ENCODE measurements at regions not wholly inside any gene's neighbourhood (a gene's known extent, or its start where the extent isn't known, plus 50 kb on each side); places are given as distances from the start of the nearest gene placed in this dataset.

- Histone ChIP-seq H2AFZ (ENCODE audit: low read depth, low read length) (no peak overlapping the region), H3F3A (ENCODE audit: insufficient read depth, low read length, poor library complexity, severe bottlenecking) (no peaks in the 10 kb centered on the region), H3K9ac (ENCODE audit: low read length) (no peak overlapping the region), H3K9me2 (ENCODE audit: insufficient read depth, low read length) (no peaks in the 10 kb centered on the region), H3K4me2 (ENCODE audit: low read length) (no peak overlapping the region), H3K27me3 (ENCODE audit: insufficient read depth, low read depth, low read length) (no peaks in the 10 kb centered on the region), H4K20me1 (ENCODE audit: insufficient read depth) (no peaks in the 10 kb centered on the region), H3K79me2 (replicated peaks; ENCODE audit: insufficient read depth, low read length) (no peaks in the 10 kb centered on the region), H3K4me3 (ENCODE audit: low read length) (no peak overlapping the region), H3K27ac (ENCODE audit: low read length) (no peak overlapping the region), H3K9me3 (ENCODE audit: low read length) (no peaks in the 10 kb centered on the region), H3K36me3 (ENCODE audit: insufficient read depth, low read length) (no peaks in the 10 kb centered on the region)
- TF ChIP-seq TAF1 (IDR thresholded peaks at IDR 0.05; ENCODE audit: low read depth) = no peak
- TF ChIP-seq REST (IDR thresholded peaks at IDR 0.05; ENCODE audit: borderline replicate concordance) = no peak
These were observed 1339.5 kb upstream of the MAP3K7 start for GRCh38 chr6:91926361-91926760.

DNA sequence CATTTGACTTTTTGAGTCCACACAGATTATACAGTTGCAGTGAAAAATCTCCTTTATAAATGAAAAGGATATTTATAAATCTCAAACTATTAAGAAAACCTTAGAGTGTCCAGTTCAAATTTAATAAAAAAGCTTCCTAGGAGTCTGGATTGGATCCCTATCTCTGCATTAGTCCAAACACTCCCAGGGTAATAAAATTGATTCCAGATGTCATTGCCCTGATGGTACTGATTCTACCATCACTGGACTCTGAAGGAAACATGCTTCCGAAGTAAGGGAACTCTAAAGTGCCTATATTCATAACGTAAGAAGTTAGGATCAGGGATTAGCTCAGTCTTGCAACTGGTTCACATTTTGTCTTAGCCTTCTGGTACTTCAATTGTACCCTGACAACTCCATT lies 1325.1 kb upstream of the MAP3K7 start:
- no peaks in the 10 kb centered on the region for H3K9me2 ChIP-seq (ENCODE audit: insufficient read depth, low read length)
- H4K20me1 ChIP-seq (ENCODE audit: insufficient read depth) = no peaks in the 10 kb centered on the region
- no peak overlapping the region for H3K9ac ChIP-seq (ENCODE audit: low read length)
- H3K27me3 ChIP-seq (ENCODE audit: insufficient read depth, low read depth, low read length) = no peaks in the 10 kb centered on the region
- TF ChIP-seq RAD21 (conservative IDR thresholded peaks at IDR 0.05) (no peak), MXI1 (conservative IDR thresholded peaks at IDR 0.05; ENCODE audit: poor library complexity, severe bottlenecking) (no peak), SMC3 (conservative IDR thresholded peaks at IDR 0.05; ENCODE audit: poor library complexity) (no peak), EZH2 (IDR thresholded peaks at IDR 0.05; ENCODE audit: borderline replicate concordance, insufficient read depth, low read length, poor library complexity, severe bottlenecking) (no peak), EP300 (conservative IDR thresholded peaks at IDR 0.05; ENCODE audit: poor library complexity, severe bottlenecking) (no peak)
- TF ChIP-seq, protein P1, sequence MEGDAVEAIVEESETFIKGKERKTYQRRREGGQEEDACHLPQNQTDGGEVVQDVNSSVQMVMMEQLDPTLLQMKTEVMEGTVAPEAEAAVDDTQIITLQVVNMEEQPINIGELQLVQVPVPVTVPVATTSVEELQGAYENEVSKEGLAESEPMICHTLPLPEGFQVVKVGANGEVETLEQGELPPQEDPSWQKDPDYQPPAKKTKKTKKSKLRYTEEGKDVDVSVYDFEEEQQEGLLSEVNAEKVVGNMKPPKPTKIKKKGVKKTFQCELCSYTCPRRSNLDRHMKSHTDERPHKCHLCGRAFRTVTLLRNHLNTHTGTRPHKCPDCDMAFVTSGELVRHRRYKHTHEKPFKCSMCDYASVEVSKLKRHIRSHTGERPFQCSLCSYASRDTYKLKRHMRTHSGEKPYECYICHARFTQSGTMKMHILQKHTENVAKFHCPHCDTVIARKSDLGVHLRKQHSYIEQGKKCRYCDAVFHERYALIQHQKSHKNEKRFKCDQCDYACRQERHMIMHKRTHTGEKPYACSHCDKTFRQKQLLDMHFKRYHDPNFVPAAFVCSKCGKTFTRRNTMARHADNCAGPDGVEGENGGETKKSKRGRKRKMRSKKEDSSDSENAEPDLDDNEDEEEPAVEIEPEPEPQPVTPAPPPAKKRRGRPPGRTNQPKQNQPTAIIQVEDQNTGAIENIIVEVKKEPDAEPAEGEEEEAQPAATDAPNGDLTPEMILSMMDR (IDR thresholded peaks at IDR 0.05; ENCODE audit: poor library complexity, severe bottlenecking) = no peak
- H3K4me2 ChIP-seq (ENCODE audit: low read length) = no peak overlapping the region
- H2AFZ ChIP-seq (ENCODE audit: low read depth, low read length) = no peak overlapping the region
- no peaks in the 10 kb centered on the region for H3K36me3 ChIP-seq (ENCODE audit: insufficient read depth, low read length)
- H3F3A ChIP-seq (ENCODE audit: insufficient read depth, low read length, poor library complexity, severe bottlenecking) = no peaks in the 10 kb centered on the region
- H3K79me2 ChIP-seq (replicated peaks; ENCODE audit: insufficient read depth, low read length) = no peaks in the 10 kb centered on the region
- no peak overlapping the region for H3K4me3 ChIP-seq (ENCODE audit: low read length)
- H3K9me3 ChIP-seq (ENCODE audit: low read length) = no peaks in the 10 kb centered on the region
- no peak overlapping the region for H3K27ac ChIP-seq (ENCODE audit: low read length)

GRCh38 chr6:91904586-91905164 lies 1317.8 kb upstream of the MAP3K7 start:
- Histone ChIP-seq H3K79me2 (replicated peaks; ENCODE audit: insufficient read depth, low read length) (no peaks in the 10 kb centered on the region), H3K27ac (ENCODE audit: low read length) (no peak overlapping the region), H3K9ac (ENCODE audit: low read length) (no peak overlapping the region)

More at GRCh38 chr6:91904586-91905164, 1317.8 kb upstream of the MAP3K7 start:
- H3K9me2 ChIP-seq (ENCODE audit: insufficient read depth, low read length) = no peaks in the 10 kb centered on the region
- no peaks in the 10 kb centered on the region for H3K9me3 ChIP-seq (ENCODE audit: low read length)
- no peak overlapping the region for H3K4me3 ChIP-seq (ENCODE audit: low read length)
- H3K27me3 ChIP-seq (ENCODE audit: insufficient read depth, low read depth, low read length) = no peaks in the 10 kb centered on the region
- TF ChIP-seq RAD21 (conservative IDR thresholded peaks at IDR 0.05) = no peak
- TF ChIP-seq EZH2 (IDR thresholded peaks at IDR 0.05; ENCODE audit: borderline replicate concordance, insufficient read depth, low read length, poor library complexity, severe bottlenecking) = no peak
- no peak for TF ChIP-seq REST (IDR thresholded peaks at IDR 0.05; ENCODE audit: borderline replicate concordance)
- no peak for TF ChIP-seq POLR2AphosphoS5 (IDR thresholded peaks at IDR 0.05)
- no peak overlapping the region for H3K4me2 ChIP-seq (ENCODE audit: low read length)
- H3K36me3 ChIP-seq (ENCODE audit: insufficient read depth, low read length) = no peaks in the 10 kb centered on the region
- H3F3A ChIP-seq (ENCODE audit: insufficient read depth, low read length, poor library complexity, severe bottlenecking) = no peaks in the 10 kb centered on the region
- H2AFZ ChIP-seq (ENCODE audit: low read depth, low read length) = no peak overlapping the region
- H4K20me1 ChIP-seq (ENCODE audit: insufficient read depth) = no peaks in the 10 kb centered on the region
